SK-N-SH treated with all-trans-retinoic acid at 6 μM for 48 hours (cell line): ENCODE measurements at regions not wholly inside any gene's neighbourhood (a gene's known extent, or its start where the extent isn't known, plus 50 kb on each side); places are given as distances from the start of the nearest gene placed in this dataset.

ENCODE experiments used
- ATAC-seq: fragments of 200-7000 bp; cut with Tn5 transposase; 3 replicates; pipeline ENCODE4 v1.9.1; 2020; ENCODE audit warnings: mild to moderate bottlenecking, moderate library complexity
- ARNTL ChIP-seq: fragments of 450-650 bp; formaldehyde crosslinking; IDR thresholded peaks from 2 replicates; pipeline ENCODE4 v1.5.0; 2020; ENCODE audit warnings: low read depth, mild to moderate bottlenecking, moderate library complexity, borderline replicate concordance
- BACH2 ChIP-seq: fragments of 250-450 bp; sonication (Bioruptor Pico); IDR thresholded peaks from 2 replicates; pipeline ENCODE4 v1.9.0; 2021; ENCODE audit warnings: mild to moderate bottlenecking, borderline replicate concordance
- CSDC2 ChIP-seq: fragments of 250-450 bp; sonication (Bioruptor Pico); IDR thresholded peaks from 2 replicates; pipeline ENCODE4 v1.5.0; 2020; ENCODE audit warnings: mild to moderate bottlenecking, moderate library complexity
- ESRRG ChIP-seq: fragments of 250-450 bp; sonication (Bioruptor Pico); IDR thresholded peaks from 2 replicates; pipeline ENCODE4 v1.6.1; 2021; ENCODE audit warnings: mild to moderate bottlenecking
- GLIS3 ChIP-seq: fragments of 250-450 bp; sonication (Bioruptor Pico); IDR thresholded peaks from 2 replicates; pipeline ENCODE4 v1.5.0; 2020; ENCODE audit warnings: mild to moderate bottlenecking, moderate library complexity
- ISL1 ChIP-seq: fragments of 250-450 bp; sonication (Bioruptor Pico); IDR thresholded peaks from 2 replicates; pipeline ENCODE4 v2.1.2; 2022; ENCODE audit warnings: mild to moderate bottlenecking, moderate library complexity
- OSR1 ChIP-seq: fragments of 250-450 bp; sonication (Bioruptor Pico); IDR thresholded peaks from 2 replicates; pipeline ENCODE4 v1.8.0; 2022; ENCODE audit warnings: moderate library complexity, mild to moderate bottlenecking, inconsistent platforms
- PPARA ChIP-seq: fragments of 250-450 bp; sonication (Bioruptor Pico); IDR thresholded peaks from 2 replicates; pipeline ENCODE4 v1.5.0; 2020; ENCODE audit warnings: mild to moderate bottlenecking, borderline replicate concordance
- RARB ChIP-seq: fragments of 250-450 bp; sonication (Bioruptor Pico); IDR thresholded peaks from 2 replicates; pipeline ENCODE4 v1.8.0; 2021; ENCODE audit warnings: mild to moderate bottlenecking, moderate library complexity
- SNAI2 ChIP-seq: fragments of 250-450 bp; sonication (Bioruptor Pico); IDR thresholded peaks from 2 replicates; pipeline ENCODE4 v1.5.0; 2020; ENCODE audit warnings: mild to moderate bottlenecking, moderate library complexity
- TCF4 ChIP-seq: fragments of 250-450 bp; sonication (Bioruptor Pico); IDR thresholded peaks from 2 replicates; pipeline ENCODE4 v1.8.0; 2021; ENCODE audit warnings: mild to moderate bottlenecking, moderate library complexity, borderline replicate concordance
- TOX ChIP-seq: fragments of 250-450 bp; sonication (Bioruptor Pico); IDR thresholded peaks from 2 replicates; pipeline ENCODE4 v1.8.0; 2021; ENCODE audit warnings: mild to moderate bottlenecking, moderate library complexity, borderline replicate concordance
- ZC3H10 ChIP-seq: fragments of 250-450 bp; sonication (Bioruptor Pico); IDR thresholded peaks from 2 replicates; pipeline ENCODE4 v1.5.1; 2021; ENCODE audit warnings: mild to moderate bottlenecking, moderate library complexity
- ZFP3 ChIP-seq: fragments of 250-450 bp; sonication (Bioruptor Pico); IDR thresholded peaks from 2 replicates; pipeline ENCODE4 v1.5.0; 2020; ENCODE audit warnings: mild to moderate bottlenecking, moderate library complexity
- ZFP30 ChIP-seq: fragments of 450-650 bp; formaldehyde crosslinking; IDR thresholded peaks from 2 replicates; pipeline ENCODE4 v1.5.0; 2022; ENCODE audit warnings: mild to moderate bottlenecking, moderate library complexity
- ZNF565 ChIP-seq: fragments of 450-650 bp; formaldehyde crosslinking; conservative IDR thresholded peaks from 2 replicates; pipeline ENCODE4 v1.5.0; 2020; ENCODE audit warnings: low read depth, mild to moderate bottlenecking, moderate library complexity
- ZNF70 ChIP-seq: fragments of 450-650 bp; formaldehyde crosslinking; IDR thresholded peaks from 2 replicates; pipeline ENCODE4 v1.5.0; 2020; ENCODE audit warnings: mild to moderate bottlenecking, moderate library complexity
- ZNF8 ChIP-seq: fragments of 450-650 bp; formaldehyde crosslinking; IDR thresholded peaks from 2 replicates; pipeline ENCODE4 v1.5.0; 2020; ENCODE audit warnings: mild to moderate bottlenecking, moderate library complexity
- TF ChIP-seq, protein P1 (sequence below): fragments of 250-450 bp; sonication (Bioruptor Pico); IDR thresholded peaks from 2 replicates; pipeline ENCODE4 v1.8.0; 2020; ENCODE audit warnings: mild to moderate bottlenecking, moderate library complexity, borderline replicate concordance
- TF ChIP-seq, protein P2 (sequence below): fragments of 250-450 bp; sonication (Bioruptor Pico); IDR thresholded peaks from 2 replicates; pipeline ENCODE4 v1.8.0; 2021; ENCODE audit warnings: low read depth, mild to moderate bottlenecking, moderate library complexity, borderline replicate concordance
- TF ChIP-seq, protein P3 (sequence below): fragments of 250-450 bp; sonication (Bioruptor Pico); IDR thresholded peaks from 2 replicates; pipeline ENCODE4 v1.5.1; 2021; ENCODE audit warnings: mild to moderate bottlenecking, moderate library complexity
- TF ChIP-seq, protein P4 (sequence below): fragments of 250-450 bp; sonication (Bioruptor Pico); IDR thresholded peaks from 2 replicates; pipeline ENCODE4 v1.5.1; 2020; ENCODE audit warnings: low read depth, mild to moderate bottlenecking, moderate library complexity

DNA sequence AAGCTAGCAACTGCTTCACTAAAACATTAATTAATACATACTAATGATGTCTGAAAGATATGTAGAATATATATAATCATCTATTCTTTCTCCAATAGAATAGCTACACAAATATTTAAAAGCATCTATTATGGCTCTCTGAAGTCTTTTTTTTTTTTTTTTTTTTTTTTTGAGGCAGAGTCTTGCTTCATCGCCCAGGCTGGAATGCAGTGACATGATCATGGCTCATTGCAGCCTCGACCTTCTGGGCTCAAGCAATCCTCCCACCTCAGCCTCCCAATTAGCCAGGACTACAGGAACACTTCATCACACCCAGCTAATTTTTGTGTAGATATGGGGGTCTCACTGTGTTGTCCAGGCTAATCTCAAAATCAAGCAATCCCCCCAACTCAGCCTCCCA, 120.4 kb upstream of the KYNU start:
- no peak for ATAC-seq
- no peak for TF ChIP-seq ZNF8 (CRISPR knock-in tag)
- TF ChIP-seq RARB: no peak
- TF ChIP-seq OSR1: no peak
- no peak for TF ChIP-seq ARNTL (CRISPR knock-in tag)

DNA sequence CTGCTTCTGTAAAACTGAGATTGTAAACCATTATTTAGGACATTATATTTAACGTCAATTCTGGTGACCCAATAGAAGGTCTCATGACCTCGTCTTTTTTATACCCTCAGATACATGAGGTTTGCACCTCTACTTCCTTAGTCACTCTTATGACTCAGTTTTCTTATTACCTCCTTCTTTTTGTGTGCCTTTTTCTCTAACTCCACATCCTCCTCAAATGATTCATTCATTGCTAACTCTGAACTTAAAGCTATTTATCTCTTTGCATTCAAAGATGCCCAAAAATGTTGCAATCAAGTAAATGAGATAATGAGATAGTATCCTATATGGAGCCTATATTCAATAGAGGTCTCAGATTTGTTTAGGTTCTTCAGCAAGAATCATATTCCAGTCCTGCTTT, 121.0 kb upstream of the KYNU start:
- ATAC-seq: no peak
- TF ChIP-seq, protein P1, sequence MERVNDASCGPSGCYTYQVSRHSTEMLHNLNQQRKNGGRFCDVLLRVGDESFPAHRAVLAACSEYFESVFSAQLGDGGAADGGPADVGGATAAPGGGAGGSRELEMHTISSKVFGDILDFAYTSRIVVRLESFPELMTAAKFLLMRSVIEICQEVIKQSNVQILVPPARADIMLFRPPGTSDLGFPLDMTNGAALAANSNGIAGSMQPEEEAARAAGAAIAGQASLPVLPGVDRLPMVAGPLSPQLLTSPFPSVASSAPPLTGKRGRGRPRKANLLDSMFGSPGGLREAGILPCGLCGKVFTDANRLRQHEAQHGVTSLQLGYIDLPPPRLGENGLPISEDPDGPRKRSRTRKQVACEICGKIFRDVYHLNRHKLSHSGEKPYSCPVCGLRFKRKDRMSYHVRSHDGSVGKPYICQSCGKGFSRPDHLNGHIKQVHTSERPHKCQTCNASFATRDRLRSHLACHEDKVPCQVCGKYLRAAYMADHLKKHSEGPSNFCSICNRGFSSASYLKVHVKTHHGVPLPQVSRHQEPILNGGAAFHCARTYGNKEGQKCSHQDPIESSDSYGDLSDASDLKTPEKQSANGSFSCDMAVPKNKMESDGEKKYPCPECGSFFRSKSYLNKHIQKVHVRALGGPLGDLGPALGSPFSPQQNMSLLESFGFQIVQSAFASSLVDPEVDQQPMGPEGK (CRISPR knock-in tag): no peak
- no peak for TF ChIP-seq TOX (CRISPR knock-in tag)
- TF ChIP-seq SNAI2 (CRISPR knock-in tag): no peak
- TF ChIP-seq ZFP3 (CRISPR knock-in tag): no peak
- TF ChIP-seq, protein P2, sequence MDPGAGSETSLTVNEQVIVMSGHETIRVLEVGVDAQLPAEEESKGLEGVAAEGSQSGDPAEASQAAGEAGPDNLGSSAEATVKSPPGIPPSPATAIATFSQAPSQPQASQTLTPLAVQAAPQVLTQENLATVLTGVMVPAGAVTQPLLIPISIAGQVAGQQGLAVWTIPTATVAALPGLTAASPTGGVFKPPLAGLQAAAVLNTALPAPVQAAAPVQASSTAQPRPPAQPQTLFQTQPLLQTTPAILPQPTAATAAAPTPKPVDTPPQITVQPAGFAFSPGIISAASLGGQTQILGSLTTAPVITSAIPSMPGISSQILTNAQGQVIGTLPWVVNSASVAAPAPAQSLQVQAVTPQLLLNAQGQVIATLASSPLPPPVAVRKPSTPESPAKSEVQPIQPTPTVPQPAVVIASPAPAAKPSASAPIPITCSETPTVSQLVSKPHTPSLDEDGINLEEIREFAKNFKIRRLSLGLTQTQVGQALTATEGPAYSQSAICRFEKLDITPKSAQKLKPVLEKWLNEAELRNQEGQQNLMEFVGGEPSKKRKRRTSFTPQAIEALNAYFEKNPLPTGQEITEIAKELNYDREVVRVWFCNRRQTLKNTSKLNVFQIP: no peak
- TF ChIP-seq GLIS3: no peak
- no peak for TF ChIP-seq BACH2
- no peak for TF ChIP-seq ZNF565
- no peak for TF ChIP-seq TCF4 (CRISPR knock-in tag)
- TF ChIP-seq, protein P3, sequence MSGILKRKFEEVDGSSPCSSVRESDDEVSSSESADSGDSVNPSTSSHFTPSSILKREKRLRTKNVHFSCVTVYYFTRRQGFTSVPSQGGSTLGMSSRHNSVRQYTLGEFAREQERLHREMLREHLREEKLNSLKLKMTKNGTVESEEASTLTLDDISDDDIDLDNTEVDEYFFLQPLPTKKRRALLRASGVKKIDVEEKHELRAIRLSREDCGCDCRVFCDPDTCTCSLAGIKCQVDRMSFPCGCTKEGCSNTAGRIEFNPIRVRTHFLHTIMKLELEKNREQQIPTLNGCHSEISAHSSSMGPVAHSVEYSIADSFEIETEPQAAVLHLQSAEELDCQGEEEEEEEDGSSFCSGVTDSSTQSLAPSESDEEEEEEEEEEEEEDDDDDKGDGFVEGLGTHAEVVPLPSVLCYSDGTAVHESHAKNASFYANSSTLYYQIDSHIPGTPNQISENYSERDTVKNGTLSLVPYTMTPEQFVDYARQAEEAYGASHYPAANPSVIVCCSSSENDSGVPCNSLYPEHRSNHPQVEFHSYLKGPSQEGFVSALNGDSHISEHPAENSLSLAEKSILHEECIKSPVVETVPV (CRISPR knock-in tag): no peak
- TF ChIP-seq ZNF8 (CRISPR knock-in tag): no peak
- TF ChIP-seq PPARA (CRISPR knock-in tag): no peak
- TF ChIP-seq ESRRG (CRISPR knock-in tag): no peak
- TF ChIP-seq ZFP30 (CRISPR knock-in tag): no peak
- TF ChIP-seq, protein P4, sequence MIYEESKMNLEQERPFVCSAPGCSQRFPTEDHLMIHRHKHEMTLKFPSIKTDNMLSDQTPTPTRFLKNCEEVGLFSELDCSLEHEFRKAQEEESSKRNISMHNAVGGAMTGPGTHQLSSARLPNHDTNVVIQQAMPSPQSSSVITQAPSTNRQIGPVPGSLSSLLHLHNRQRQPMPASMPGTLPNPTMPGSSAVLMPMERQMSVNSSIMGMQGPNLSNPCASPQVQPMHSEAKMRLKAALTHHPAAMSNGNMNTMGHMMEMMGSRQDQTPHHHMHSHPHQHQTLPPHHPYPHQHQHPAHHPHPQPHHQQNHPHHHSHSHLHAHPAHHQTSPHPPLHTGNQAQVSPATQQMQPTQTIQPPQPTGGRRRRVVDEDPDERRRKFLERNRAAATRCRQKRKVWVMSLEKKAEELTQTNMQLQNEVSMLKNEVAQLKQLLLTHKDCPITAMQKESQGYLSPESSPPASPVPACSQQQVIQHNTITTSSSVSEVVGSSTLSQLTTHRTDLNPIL (CRISPR knock-in tag): no peak
- TF ChIP-seq ISL1 (CRISPR knock-in tag): no peak
- TF ChIP-seq RARB: no peak
- TF ChIP-seq ARNTL (CRISPR knock-in tag): no peak

DNA sequence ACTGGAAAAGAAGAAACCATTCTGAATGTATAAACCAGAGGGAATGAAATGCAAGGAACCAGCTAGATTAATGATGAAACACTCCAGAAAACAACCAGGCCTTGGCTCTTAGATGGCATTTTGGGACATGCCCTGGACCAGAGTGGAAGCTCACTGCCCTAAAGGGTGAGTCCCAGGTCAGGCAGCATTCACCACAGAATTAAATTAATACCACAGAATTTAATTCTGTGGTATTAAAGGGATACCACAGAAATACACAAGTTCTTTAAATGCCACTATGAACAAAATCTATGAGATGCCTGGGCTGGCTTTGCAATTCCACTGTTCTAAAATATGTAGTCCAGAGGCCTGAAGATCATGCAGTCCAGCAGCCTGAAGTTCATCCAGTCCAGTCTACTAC, 122.3 kb upstream of the KYNU start:
- ATAC-seq: no peak

DNA sequence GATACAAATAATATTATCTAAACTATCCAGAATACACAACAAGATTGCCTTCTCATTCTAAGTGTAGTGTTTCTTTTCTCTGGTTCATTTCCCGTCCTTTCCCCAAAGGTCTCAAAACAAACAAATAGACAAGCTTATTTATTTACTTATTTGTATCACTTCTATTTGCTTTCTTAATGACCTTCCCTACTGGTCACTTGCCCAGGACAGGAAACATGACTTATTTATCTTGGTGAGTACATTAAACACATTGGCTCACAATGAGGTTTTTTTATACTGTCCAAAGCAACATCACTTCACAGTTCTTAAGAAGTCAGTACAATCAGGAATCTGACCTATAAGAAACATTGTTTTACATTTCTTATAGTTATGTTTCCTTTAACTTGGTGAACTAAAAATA, 123.3 kb upstream of the KYNU start:
- no peak for ATAC-seq
- TF ChIP-seq RARB (no peak), TOX (CRISPR knock-in tag) (no peak), ESRRG (CRISPR knock-in tag) (no peak), GLIS3 (no peak), ZNF565 (no peak), SNAI2 (CRISPR knock-in tag) (no peak), TCF4 (CRISPR knock-in tag) (no peak), ZFP30 (CRISPR knock-in tag) (no peak), ARNTL (CRISPR knock-in tag) (no peak), BACH2 (no peak), ISL1 (CRISPR knock-in tag) (no peak)
- TF ChIP-seq, protein P4 (CRISPR knock-in tag): no peak
- TF ChIP-seq, protein P2: no peak
- TF ChIP-seq, protein P3 (CRISPR knock-in tag): no peak

More for the DNA sequence above, 122.3 kb upstream of the KYNU start:
- no peak for TF ChIP-seq OSR1
- no peak for TF ChIP-seq CSDC2
- no peak for TF ChIP-seq PPARA (CRISPR knock-in tag)
- no peak for TF ChIP-seq TCF4 (CRISPR knock-in tag)
- TF ChIP-seq RARB: no peak
- TF ChIP-seq ISL1 (CRISPR knock-in tag): no peak
- TF ChIP-seq ZFP3 (CRISPR knock-in tag): no peak
- TF ChIP-seq, protein P4 (CRISPR knock-in tag): no peak
- no peak for TF ChIP-seq ZC3H10
- no peak for TF ChIP-seq ZNF70 (CRISPR knock-in tag)
- no peak for TF ChIP-seq ZNF8 (CRISPR knock-in tag)
